ENCODE measurements at regions not wholly inside any gene's neighbourhood (a gene's known extent, or its start where the extent isn't known, plus 50 kb on each side); places are given as distances from the start of the nearest gene placed in this dataset.

DNA sequence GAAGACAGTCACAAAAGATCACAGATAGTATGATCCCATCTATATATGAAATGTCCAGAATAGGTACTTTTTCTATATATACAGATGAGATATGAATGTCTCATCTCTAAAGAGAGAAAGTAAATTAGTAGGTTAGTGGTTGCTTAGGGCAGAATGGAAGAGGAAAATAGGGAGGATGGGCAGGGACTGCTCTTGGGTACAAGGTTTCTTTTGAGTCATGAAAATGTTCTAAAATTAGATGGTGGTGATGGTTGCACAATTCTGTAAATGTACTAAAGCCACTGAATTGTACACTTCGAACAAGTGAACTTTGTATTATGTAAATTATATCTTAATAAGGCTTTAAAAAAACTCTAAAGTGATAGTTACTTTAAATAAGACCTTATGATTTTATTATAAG, 59.6 kb upstream of the GRAMD2B start:
- DNase-seq (ENCODE audit: low spot score in 2 of 2, unreplicated experiment in 2 of 2), result no peak
- Mint-ChIP-seq H3K4me3 (no peak overlapping the region), H3K36me3 (no peaks in the 10 kb centered on the region), H3K27me3 (ENCODE audit: low read depth) (no peaks in the 10 kb centered on the region), H3K27ac (no peak overlapping the region), H3K9me3 (peaks cover 4% of the 10 kb centered on the region), H3K4me1 (peaks cover 31% of the 10 kb centered on the region)
- TF ChIP-seq, protein P1, sequence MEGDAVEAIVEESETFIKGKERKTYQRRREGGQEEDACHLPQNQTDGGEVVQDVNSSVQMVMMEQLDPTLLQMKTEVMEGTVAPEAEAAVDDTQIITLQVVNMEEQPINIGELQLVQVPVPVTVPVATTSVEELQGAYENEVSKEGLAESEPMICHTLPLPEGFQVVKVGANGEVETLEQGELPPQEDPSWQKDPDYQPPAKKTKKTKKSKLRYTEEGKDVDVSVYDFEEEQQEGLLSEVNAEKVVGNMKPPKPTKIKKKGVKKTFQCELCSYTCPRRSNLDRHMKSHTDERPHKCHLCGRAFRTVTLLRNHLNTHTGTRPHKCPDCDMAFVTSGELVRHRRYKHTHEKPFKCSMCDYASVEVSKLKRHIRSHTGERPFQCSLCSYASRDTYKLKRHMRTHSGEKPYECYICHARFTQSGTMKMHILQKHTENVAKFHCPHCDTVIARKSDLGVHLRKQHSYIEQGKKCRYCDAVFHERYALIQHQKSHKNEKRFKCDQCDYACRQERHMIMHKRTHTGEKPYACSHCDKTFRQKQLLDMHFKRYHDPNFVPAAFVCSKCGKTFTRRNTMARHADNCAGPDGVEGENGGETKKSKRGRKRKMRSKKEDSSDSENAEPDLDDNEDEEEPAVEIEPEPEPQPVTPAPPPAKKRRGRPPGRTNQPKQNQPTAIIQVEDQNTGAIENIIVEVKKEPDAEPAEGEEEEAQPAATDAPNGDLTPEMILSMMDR (IDR thresholded peaks at IDR 0.05; ENCODE audit: unreplicated experiment), result no peak

DNA sequence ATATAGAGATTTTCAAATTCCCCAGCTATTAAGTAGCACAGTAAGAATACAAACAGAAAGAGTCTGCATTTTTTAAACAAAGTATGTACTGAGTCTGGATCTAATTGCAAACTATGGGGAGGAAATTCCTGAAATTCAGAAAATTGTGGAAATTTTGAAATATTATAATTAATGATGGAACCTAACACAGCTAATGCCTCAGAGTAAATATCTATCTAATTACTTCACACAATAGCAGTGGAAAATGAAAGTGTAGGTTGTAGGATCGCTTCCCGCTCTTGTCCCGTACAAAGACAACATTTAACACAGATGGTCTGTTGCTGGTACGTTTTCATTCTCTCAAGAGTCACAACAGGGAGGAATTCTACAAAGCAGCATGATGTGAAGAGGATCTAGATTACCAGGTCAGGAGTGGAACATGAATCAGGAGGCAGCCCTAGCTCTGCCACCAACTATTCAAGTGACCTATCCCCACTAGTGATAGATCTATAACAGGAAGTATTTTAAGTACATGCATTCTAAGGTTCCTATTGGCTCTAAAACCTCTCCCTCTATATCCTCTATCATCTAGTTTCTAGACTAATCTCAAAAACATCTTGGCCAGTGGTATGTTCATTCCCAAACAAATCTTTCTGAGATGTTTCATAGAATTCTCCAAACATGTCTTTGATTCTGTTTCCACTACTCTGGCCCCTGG, 58.9 kb upstream of the GRAMD2B start:
- Mint-ChIP-seq H3K4me1 (peaks cover 35% of the 10 kb centered on the region), H3K9me3 (peaks cover 4% of the 10 kb centered on the region), H3K27ac (no peak overlapping the region)

DNA sequence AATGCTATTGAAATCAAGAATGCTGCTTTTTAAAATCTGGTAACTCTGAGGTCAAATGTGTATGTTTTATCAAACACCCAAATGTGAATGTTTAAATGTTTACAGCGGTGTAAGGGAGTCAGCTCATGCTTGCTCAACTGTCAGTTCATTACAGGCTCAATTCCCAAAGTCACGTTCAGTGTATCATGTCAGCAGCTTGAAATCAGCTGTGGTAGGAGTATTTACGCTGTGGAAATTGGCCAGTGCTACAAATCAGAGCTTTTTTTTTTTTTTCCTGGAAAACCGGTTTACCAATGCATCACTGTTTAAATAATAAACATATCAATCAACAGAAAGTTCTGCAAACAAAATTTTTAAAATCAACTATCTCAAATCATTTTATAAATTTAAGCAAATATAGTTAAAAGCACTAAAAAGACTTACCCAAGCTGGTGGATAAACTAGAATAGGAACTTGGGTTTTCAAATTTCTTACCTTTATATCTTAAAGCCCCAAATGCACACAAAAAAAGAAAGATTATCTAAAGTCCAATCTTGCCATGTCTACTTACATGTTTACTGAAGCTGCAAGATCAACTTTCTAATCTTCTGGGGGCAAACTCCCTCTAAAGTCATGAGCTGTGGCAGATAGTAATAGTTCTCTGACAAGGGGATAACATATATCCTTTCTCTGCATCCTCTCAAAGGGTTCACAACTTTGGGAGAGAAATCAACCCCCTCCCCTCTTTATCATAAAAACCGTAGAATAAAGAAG, 57.6 kb upstream of the GRAMD2B start:
- peaks cover 48% of the 10 kb centered on the region for H3K4me1 Mint-ChIP-seq
- TF ChIP-seq, protein P1 (IDR thresholded peaks at IDR 0.05; ENCODE audit: unreplicated experiment), result no peak
- H3K9me3 Mint-ChIP-seq, result peaks cover 4% of the 10 kb centered on the region
- no peak overlapping the region for H3K4me3 Mint-ChIP-seq
- DNase-seq (ENCODE audit: low spot score in 2 of 2, unreplicated experiment in 2 of 2), result no peak
- no peaks in the 10 kb centered on the region for H3K27me3 Mint-ChIP-seq (ENCODE audit: low read depth)
- H3K27ac Mint-ChIP-seq, result no peak overlapping the region
- H3K36me3 Mint-ChIP-seq, result no peaks in the 10 kb centered on the region

More for the DNA sequence above, 58.9 kb upstream of the GRAMD2B start:
- Mint-ChIP-seq H3K36me3 (no peaks in the 10 kb centered on the region), H3K27me3 (ENCODE audit: low read depth) (no peaks in the 10 kb centered on the region), H3K4me3 (no peak overlapping the region)
- TF ChIP-seq, protein P1 (IDR thresholded peaks at IDR 0.05; ENCODE audit: unreplicated experiment), result no peak
- DNase-seq (ENCODE audit: low spot score in 2 of 2, unreplicated experiment in 2 of 2), result no peak

DNA sequence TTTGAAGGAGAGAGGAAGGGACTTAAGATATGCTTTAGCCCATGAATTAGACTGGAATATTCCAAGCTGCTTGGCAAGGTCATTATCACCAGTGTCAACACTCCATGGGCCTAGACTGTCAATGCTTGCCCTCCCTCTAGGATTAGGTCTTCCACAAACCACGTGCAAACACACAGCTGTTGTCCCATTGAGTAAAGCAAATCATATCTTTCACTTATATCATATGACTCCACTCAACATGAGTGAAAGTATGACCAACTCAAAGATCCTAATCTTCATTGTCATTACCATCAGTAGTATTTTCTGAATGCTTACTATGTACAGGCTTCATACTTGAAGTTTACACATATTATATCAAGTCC, 57.0 kb upstream of the GRAMD2B start:
- Mint-ChIP-seq H3K9me3 (peaks cover 4% of the 10 kb centered on the region), H3K27ac (peak overlapping the region; percentile 16), H3K36me3 (no peaks in the 10 kb centered on the region), H3K27me3 (ENCODE audit: low read depth) (no peaks in the 10 kb centered on the region), H3K4me1 (peaks cover 53% of the 10 kb centered on the region), H3K4me3 (no peak overlapping the region)
- no peak for DNase-seq (ENCODE audit: low spot score in 2 of 2, unreplicated experiment in 2 of 2)
- TF ChIP-seq, protein P1 (IDR thresholded peaks at IDR 0.05; ENCODE audit: unreplicated experiment), result no peak

DNA sequence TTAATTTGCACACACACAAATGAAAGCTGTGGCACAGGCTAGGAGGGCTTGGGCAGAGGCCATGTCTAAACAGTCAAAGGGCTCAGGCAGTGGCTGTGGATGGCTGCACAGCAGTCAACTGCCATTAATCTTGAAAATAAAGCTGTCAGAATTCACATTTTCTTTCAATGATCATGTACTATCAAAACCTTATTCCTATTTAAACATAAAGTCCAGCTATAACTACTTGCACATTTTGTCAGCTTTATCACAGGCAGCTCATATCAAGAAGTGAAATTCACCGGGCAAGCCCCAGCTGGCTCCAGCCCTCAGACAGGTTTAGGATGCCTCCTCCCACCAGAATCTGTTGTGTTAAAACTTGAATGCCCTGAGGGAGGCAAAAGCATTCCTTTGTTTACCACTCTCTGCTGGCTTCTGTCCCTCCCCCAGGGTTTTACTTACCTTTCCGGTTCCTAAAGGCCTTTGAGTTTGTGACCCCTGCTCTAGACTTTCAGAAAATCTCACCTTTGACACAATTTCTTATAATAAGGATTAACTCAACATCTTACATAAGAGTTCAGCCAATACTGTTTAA, 54.9 kb upstream of the GRAMD2B start:
- H3K4me3 Mint-ChIP-seq, result no peak overlapping the region
- no peaks in the 10 kb centered on the region for H3K36me3 Mint-ChIP-seq
- peaks cover 54% of the 10 kb centered on the region for H3K4me1 Mint-ChIP-seq
- peaks cover 4% of the 10 kb centered on the region for H3K9me3 Mint-ChIP-seq
- H3K27ac Mint-ChIP-seq, result peak overlapping the region; percentile 52
- TF ChIP-seq, protein P1 (IDR thresholded peaks at IDR 0.05; ENCODE audit: unreplicated experiment), result no peak
- no peaks in the 10 kb centered on the region for H3K27me3 Mint-ChIP-seq (ENCODE audit: low read depth)
- DNase-seq (ENCODE audit: low spot score in 2 of 2, unreplicated experiment in 2 of 2), result no peak
